HepG2 (cell line): ENCODE measurements at regions not wholly inside any gene's neighbourhood (a gene's known extent, or its start where the extent isn't known, plus 50 kb on each side); places are given as distances from the start of the nearest gene placed in this dataset.

Experiments used
- ATAC-seq: fragments of 200-7000 bp; cut with Tn5 transposase; 3 replicates; pipeline ENCODE4 v1.9.1; 2020; ENCODE audit warnings: mild to moderate bottlenecking, moderate library complexity
- BruUV-seq: library from RNA; stranded (reverse); fragments of 400-500 nt; replicated peaks from 2 replicates; lab custom pipeline; 2021; lab: Mats Ljungman, UMichigan
- CTCF ChIA-PET: fragments of 300-600 bp; formaldehyde crosslinking; extraction: SDS; loops from one replicate; lab custom pipeline; 2021; ENCODE audit warnings: low total read pairs, inconsistent platforms, low intra/inter-chr PET ratio; lab: Yijun Ruan, JAX
- POLR2A ChIA-PET: fragments of 350-600 bp; sonication (Branson Sonifier 250); formaldehyde crosslinking; loops from one replicate; lab custom pipeline; 2020; ENCODE audit warnings: antibody characterized with exemption, inconsistent platforms; lab: Yijun Ruan, JAX
- DNase-seq: peaks from one replicate; pipeline ENCODE4 v3.0.0-alpha.2; 2015; ENCODE audit warnings: low spot score
- FAIRE-seq: peaks from 3 replicates; lab custom pipeline; 2011; peaks lifted over from hg19 to GRCh38; lab: Jason Lieb, UNC
- H2AFZ ChIP-seq: one replicate; pipeline ENCODE4 v1.6.1; 2011; ENCODE audit warnings: low read length, inconsistent platforms
- H3K27ac ChIP-seq: fragments of 300-600 bp; 3 replicates; pipeline ENCODE4 v1.8.0; 2011; ENCODE audit warnings: mixed run types, mild to moderate bottlenecking, mixed read lengths, low read length, inconsistent platforms; ENCODE audit not compliant: insufficient read depth; ENCODE audit errors: extremely low read length
- H3K27me3 ChIP-seq, 2 experiments: fragments of 200-600 bp in 1 of 2; 2 replicates in 1 of 2; 3 replicates in 1 of 2; pipeline versions ENCODE4 v1.6.0 to v1.8.0; 2011; ENCODE audit warnings: low read length in 2 of 2, mild to moderate bottlenecking in 2 of 2, moderate library complexity in 2 of 2, inconsistent platforms in 1 of 2; ENCODE audit not compliant: insufficient read depth in 2 of 2, control insufficient read depth in 1 of 2
- H3K36me3 ChIP-seq, 2 experiments: fragments of 200-600 bp in 1 of 2; replicated peaks in 1 of 2; 2 replicates in 1 of 2; 3 replicates in 1 of 2; pipeline versions ENCODE4 v1.5.1 to v1.8.0; 2011; ENCODE audit warnings: low read length in 2 of 2, inconsistent platforms in 1 of 2; ENCODE audit not compliant: insufficient read depth in 2 of 2, control insufficient read depth in 1 of 2
- H3K4me1 ChIP-seq: 2 replicates; pipeline ENCODE4 v1.5.1; 2012; ENCODE audit warnings: low read length, inconsistent platforms; ENCODE audit not compliant: insufficient read depth
- H3K4me2 ChIP-seq: 2 replicates; pipeline ENCODE4 v1.6.0; 2011; ENCODE audit warnings: low read depth, low read length, inconsistent platforms
- H3K4me3 ChIP-seq, 3 experiments: fragments of 200-600 bp in 1 of 3; sonication (generic), shearing (Covaris generic) in 1 of 3; replicated peaks in 1 of 3; 2 replicates each; pipeline ENCODE4 v1.5.1; 2011 to 2016; ENCODE audit warnings: low read length in 3 of 3, inconsistent platforms in 2 of 3, low read depth in 2 of 3, mild to moderate bottlenecking in 2 of 3, control low read depth in 1 of 3, mixed read lengths in 1 of 3; ENCODE audit not compliant: insufficient read depth in 1 of 3
- H3K79me2 ChIP-seq: one replicate; pipeline ENCODE4 v1.6.1; 2011; ENCODE audit warnings: low read length, inconsistent platforms; ENCODE audit not compliant: insufficient read depth
- H3K9ac ChIP-seq: 2 replicates; pipeline ENCODE4 v1.6.0; 2011; ENCODE audit warnings: mild to moderate bottlenecking, low read depth, low read length, inconsistent platforms; ENCODE audit not compliant: insufficient read depth
- H3K9me3 ChIP-seq: 2 replicates; pipeline ENCODE4 v1.5.1; 2012; ENCODE audit warnings: mild to moderate bottlenecking, low read length
- H4K20me1 ChIP-seq: 2 replicates; pipeline ENCODE4 v1.6.0; 2011; ENCODE audit warnings: inconsistent platforms, mild to moderate bottlenecking, low read length, moderate library complexity; ENCODE audit not compliant: insufficient read depth
- ATF1 ChIP-seq: IDR thresholded peaks from 2 replicates; pipeline ENCODE4 v1.6.1; 2016; ENCODE audit warnings: mild to moderate bottlenecking, control low read depth
- NONO ChIP-seq, 2 experiments: fragments of 450-650 bp in 1 of 2; sonication (generic) in 1 of 2; formaldehyde crosslinking in 1 of 2; IDR thresholded peaks in 1 of 2; conservative IDR thresholded peaks in 1 of 2; 2 replicates each; pipeline versions ENCODE4 v1.6.1 to v1.8.0; 2017 to 2022; ENCODE audit warnings: mild to moderate bottlenecking in 1 of 2, missing genetic modification reagents in 1 of 2, moderate library complexity in 1 of 2
- SNRNP70 ChIP-seq: fragments of 200-400 bp; formaldehyde crosslinking; IDR thresholded peaks from 2 replicates; pipeline ENCODE4 v1.6.1; 2017; ENCODE audit warnings: mild to moderate bottlenecking, low read depth, low read length, moderate library complexity
- SRF ChIP-seq: IDR thresholded peaks from 2 replicates; pipeline ENCODE4 v1.6.1; 2011; ENCODE audit warnings: mild to moderate bottlenecking, low read depth, low read length, moderate library complexity
- WIZ ChIP-seq: sonication (generic); formaldehyde crosslinking; IDR thresholded peaks from 2 replicates; pipeline ENCODE4 v1.5.1; 2020; ENCODE audit warnings: mild to moderate bottlenecking, missing genetic modification reagents
- ZFP37 ChIP-seq: sonication (generic); formaldehyde crosslinking; IDR thresholded peaks from 2 replicates; pipeline ENCODE4 v1.4.0; 2020; ENCODE audit warnings: missing genetic modification reagents, borderline replicate concordance
- ZNF251 ChIP-seq: sonication (generic); formaldehyde crosslinking; IDR thresholded peaks from 2 replicates; pipeline ENCODE4 v1.9.0; 2021; ENCODE audit warnings: mild to moderate bottlenecking, missing genetic modification reagents
- ZNF616 ChIP-seq: sonication (generic); formaldehyde crosslinking; IDR thresholded peaks from 2 replicates; pipeline ENCODE4 v1.5.0; 2020; ENCODE audit warnings: low read depth, mild to moderate bottlenecking, missing genetic modification reagents
- ZNF7 ChIP-seq: IDR thresholded peaks from 2 replicates; pipeline ENCODE4 v1.6.1; 2016; ENCODE audit warnings: missing biosample characterization, missing genetic modification reagents
- WGBS: methylation state at CpG from one replicate; pipeline ENCODE4 v1.1.6; 2017; ENCODE audit warnings: low lambda C conversion rate; 5-methylcytosine and 5-hydroxymethylcytosine counted together
- in situ Hi-C: cut with HindIII; loops from 2 replicates; pipeline ENCODE4 v1.10.0; 2017; ENCODE audit warnings: low pct_unique_long_range_greater_than_20kb; ENCODE audit not compliant: extremely low pct_ligation_motif_present
- intact Hi-C: fragments of 100-400 bp; cut with micrococcal nuclease; formaldehyde crosslinking; loops from one replicate; pipeline ENCODE4 v1.10.0; 2022; ENCODE audit not compliant: unreplicated experiment
- TF ChIP-seq, protein P1 (sequence below): sonication (generic); formaldehyde crosslinking; IDR thresholded peaks from 2 replicates; pipeline ENCODE4 v1.5.0; 2020; ENCODE audit warnings: missing genetic modification reagents, mild to moderate bottlenecking, borderline replicate concordance
- TF ChIP-seq, protein P2 (sequence below), 2 experiments: fragments of 450-650 bp in 1 of 2; sonication (generic) in 1 of 2; formaldehyde crosslinking; IDR thresholded peaks; 2 replicates each; pipeline versions ENCODE4 v1.5.0 to v1.8.0; 2020 to 2022; ENCODE audit warnings: mild to moderate bottlenecking in 1 of 2, missing genetic modification reagents in 1 of 2

DNA sequence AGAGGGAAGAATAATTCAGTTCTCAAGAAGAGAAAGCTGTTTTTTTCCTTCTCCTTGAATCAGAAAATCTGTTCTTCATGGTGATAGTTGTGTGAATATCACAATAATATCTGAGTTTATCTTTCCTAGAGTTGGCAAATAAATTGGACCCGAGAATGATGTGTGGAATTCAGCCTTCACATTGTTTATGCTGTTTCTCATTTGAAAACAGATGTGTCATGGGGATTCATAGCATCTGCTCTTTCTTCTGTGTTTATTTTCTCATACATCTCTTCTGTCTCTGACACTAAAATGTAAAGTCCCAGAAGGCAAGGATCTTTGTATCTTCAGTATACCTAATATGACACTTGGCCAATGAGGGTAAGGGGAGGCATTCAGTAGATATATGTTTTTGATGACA, 103.6 kb upstream of the SGK1 start:
- H3K4me3 ChIP-seq = no peak overlapping the region
- TF ChIP-seq NONO (IDR thresholded peaks at IDR 0.05) = no peak
- no peak for TF ChIP-seq NONO (CRISPR knock-in tag; conservative IDR thresholded peaks at IDR 0.05)
- TF ChIP-seq ZNF616 = no peak
- TF ChIP-seq ZFP37 (CRISPR knock-in tag) = no peak
- no peak for TF ChIP-seq ZNF251 (CRISPR knock-in tag)
- TF ChIP-seq ZNF7 (CRISPR knock-in tag) = no peak
- TF ChIP-seq WIZ = no peak
- TF ChIP-seq SNRNP70 = no peak
- TF ChIP-seq, protein P1, sequence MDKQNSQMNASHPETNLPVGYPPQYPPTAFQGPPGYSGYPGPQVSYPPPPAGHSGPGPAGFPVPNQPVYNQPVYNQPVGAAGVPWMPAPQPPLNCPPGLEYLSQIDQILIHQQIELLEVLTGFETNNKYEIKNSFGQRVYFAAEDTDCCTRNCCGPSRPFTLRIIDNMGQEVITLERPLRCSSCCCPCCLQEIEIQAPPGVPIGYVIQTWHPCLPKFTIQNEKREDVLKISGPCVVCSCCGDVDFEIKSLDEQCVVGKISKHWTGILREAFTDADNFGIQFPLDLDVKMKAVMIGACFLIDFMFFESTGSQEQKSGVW = no peak
- TF ChIP-seq, protein P2, sequence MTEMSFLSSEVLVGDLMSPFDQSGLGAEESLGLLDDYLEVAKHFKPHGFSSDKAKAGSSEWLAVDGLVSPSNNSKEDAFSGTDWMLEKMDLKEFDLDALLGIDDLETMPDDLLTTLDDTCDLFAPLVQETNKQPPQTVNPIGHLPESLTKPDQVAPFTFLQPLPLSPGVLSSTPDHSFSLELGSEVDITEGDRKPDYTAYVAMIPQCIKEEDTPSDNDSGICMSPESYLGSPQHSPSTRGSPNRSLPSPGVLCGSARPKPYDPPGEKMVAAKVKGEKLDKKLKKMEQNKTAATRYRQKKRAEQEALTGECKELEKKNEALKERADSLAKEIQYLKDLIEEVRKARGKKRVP (CRISPR knock-in tag; IDR thresholded peaks at IDR 0.05) = no peak
- TF ChIP-seq ATF1 (CRISPR knock-in tag) = no peak
- no peak for TF ChIP-seq SRF
- H3K36me3 ChIP-seq = no peaks in the 10 kb centered on the region
- intact Hi-C loops = no loop called here
- ATAC-seq (no peak), FAIRE-seq (no peak), DNase-seq (no peak)
- ChIA-PET CTCF (no interaction called here), POLR2A (no interaction called here)
- no peak overlapping the region for H3K4me2 ChIP-seq
- H2AFZ ChIP-seq = no peak overlapping the region
- no peaks in the 10 kb centered on the region for H3K9me3 ChIP-seq
- H3K27ac ChIP-seq = no peak overlapping the region
- H3K4me1 ChIP-seq = 0 out of 2 replicates have a peak, but pooled peaks cover 2% of the 10 kb centered on the region
- 0% methylated on average over 1 of the region's 1 CpG for WGBS
- BruUV-seq = no TSS peak
- in situ Hi-C loops = no loop called here
- no peaks in the 10 kb centered on the region for H4K20me1 ChIP-seq
- H3K79me2 ChIP-seq = no peaks in the 10 kb centered on the region
- H3K27me3 ChIP-seq = no peaks in the 10 kb centered on the region
- H3K9ac ChIP-seq = no peak overlapping the region
